Cardiac muscle cell (in vitro differentiated cells and primary cell): ENCODE measurements at regions not wholly inside any gene's neighbourhood (a gene's known extent, or its start where the extent isn't known, plus 50 kb on each side); places are given as distances from the start of the nearest gene placed in this dataset.

Source experiments
- DNase-seq, 2 donors: peaks; one replicate each; pipeline versions ENCODE4 v3.0.0 to v3.0.0-alpha.2; 2010 to 2017; ENCODE audit warnings: low read depth in 1 of 2, low spot score in 1 of 2
- H3K27ac ChIP-seq: fragments of 200-600 bp; sonication (generic); 2 replicates; pipeline ENCODE4 v1.5.1; 2016
- H3K27me3 ChIP-seq: fragments of 200-600 bp; sonication (generic); 2 replicates; pipeline ENCODE4 v1.6.0; 2016; ENCODE audit warnings: control low read depth
- H3K36me3 ChIP-seq: fragments of 200-600 bp; sonication (generic); 2 replicates; pipeline ENCODE4 v1.5.1; 2016; ENCODE audit warnings: control low read depth
- H3K4me1 ChIP-seq: fragments of 200-600 bp; sonication (generic); 2 replicates; pipeline ENCODE4 v1.8.1; 2017; ENCODE audit warnings: low read depth, mild to moderate bottlenecking, mixed run types
- H3K4me3 ChIP-seq: fragments of 200-600 bp; sonication (generic); 2 replicates; pipeline ENCODE4 v1.5.1; 2016; ENCODE audit warnings: mild to moderate bottlenecking
- H3K9me3 ChIP-seq: fragments of 200-600 bp; sonication (generic); 2 replicates; pipeline ENCODE4 v1.5.1; 2017; ENCODE audit warnings: low read depth, mild to moderate bottlenecking, control low read depth
- CTCF ChIP-seq: IDR thresholded peaks from 2 replicates; pipeline ENCODE4 v1.5.1; 2012; ENCODE audit warnings: low read depth, mild to moderate bottlenecking, low read length

- Histone ChIP-seq H3K9me3 (no peaks in the 10 kb centered on the region), H3K27me3 (no peaks in the 10 kb centered on the region), H3K36me3 (no peaks in the 10 kb centered on the region), H3K4me3 (no peak overlapping the region), H3K4me1 (peaks cover 15% of the 10 kb centered on the region), H3K27ac (no peak overlapping the region)
- TF ChIP-seq CTCF: no peak
- peak in 1 of 2 donors; percentile 89 for DNase-seq
Observed at GRCh38 chr1:234866007-234866866, 256.3 kb upstream of the IRF2BP2 start.

- TF ChIP-seq CTCF: no peak
- H3K4me3 ChIP-seq: no peak overlapping the region
- no peaks in the 10 kb centered on the region for H3K36me3 ChIP-seq
- H3K9me3 ChIP-seq: no peaks in the 10 kb centered on the region
- DNase-seq: no peak
- no peak overlapping the region for H3K27ac ChIP-seq
- peaks cover 15% of the 10 kb centered on the region for H3K4me1 ChIP-seq
- no peaks in the 10 kb centered on the region for H3K27me3 ChIP-seq
Observed at GRCh38 chr1:234865171-234866006, 255.4 kb upstream of the IRF2BP2 start.

- H3K27ac ChIP-seq: no peak overlapping the region
- no peak overlapping the region for H3K4me3 ChIP-seq
- TF ChIP-seq CTCF: no peak
- DNase-seq: no peak
- H3K4me1 ChIP-seq: peaks cover 6% of the 10 kb centered on the region
- H3K9me3 ChIP-seq: no peaks in the 10 kb centered on the region
- H3K36me3 ChIP-seq: no peaks in the 10 kb centered on the region
- H3K27me3 ChIP-seq: no peaks in the 10 kb centered on the region
Observed at GRCh38 chr1:234864116-234864515, 254.1 kb upstream of the IRF2BP2 start.

GRCh38 chr1:234863551-234863971 lies 253.6 kb upstream of the IRF2BP2 start:
- no peak for TF ChIP-seq CTCF
- peaks cover 5% of the 10 kb centered on the region for H3K4me1 ChIP-seq
- H3K27me3 ChIP-seq: no peaks in the 10 kb centered on the region
- H3K36me3 ChIP-seq: no peaks in the 10 kb centered on the region
- H3K9me3 ChIP-seq: no peaks in the 10 kb centered on the region
- H3K27ac ChIP-seq: no peak overlapping the region
- no peak for DNase-seq
- H3K4me3 ChIP-seq: no peak overlapping the region

- Histone ChIP-seq H3K4me1 (peaks cover 5% of the 10 kb centered on the region), H3K9me3 (no peaks in the 10 kb centered on the region), H3K36me3 (no peaks in the 10 kb centered on the region), H3K27ac (no peak overlapping the region), H3K4me3 (no peak overlapping the region), H3K27me3 (no peaks in the 10 kb centered on the region)
- TF ChIP-seq CTCF: no peak
- DNase-seq: peak in 1 of 2 donors; percentile 75
Observed at GRCh38 chr1:234862944-234863515, 253.1 kb upstream of the IRF2BP2 start.
